Stimulated activated CD8-positive, alpha-beta memory T cell treated with anti-CD3 and anti-CD28 coated beads, Interleukin-4, amount 100 ng/mL, for 4 hours (primary cell): ENCODE measurements at regions not wholly inside any gene's neighbourhood (a gene's known extent, or its start where the extent isn't known, plus 50 kb on each side); places are given as distances from the start of the nearest gene placed in this dataset.
"Not testable (repeated sequence)": the region's sequence is repeated elsewhere in the genome, so short reads cannot be mapped to it uniquely, and the experiment has no call there.

ENCODE experiments used
- DNase-seq, 2 donors: peaks; one replicate each; pipeline ENCODE4 v3.0.0-alpha.2; 2020; ENCODE audit warnings: low read depth in 2 of 2, low spot score in 1 of 2

- no peak for DNase-seq
These were observed 155.1 kb downstream of the TRIB2 start for GRCh38 chr2:12871694-12872315.

GRCh38 chr2:12877761-12878160 lies 161.0 kb downstream of the TRIB2 start:
- DNase-seq = no peak

GRCh38 chr2:12879649-12880048 lies 162.9 kb downstream of the TRIB2 start:
- DNase-seq = no peak

- DNase-seq = no peak
These were observed 165.2 kb downstream of the TRIB2 start for GRCh38 chr2:12881952-12882351.

GRCh38 chr2:12882393-12882792 lies 165.7 kb downstream of the TRIB2 start:
- no peak for DNase-seq

GRCh38 chr2:12883906-12884305 lies 167.2 kb downstream of the TRIB2 start:
- DNase-seq = no peak

GRCh38 chr2:12884713-12885282 lies 168.1 kb downstream of the TRIB2 start:
- DNase-seq = no peak

GRCh38 chr2:12890066-12890465 lies 173.3 kb downstream of the TRIB2 start:
- DNase-seq = no peak

GRCh38 chr2:12890481-12890991 lies 173.8 kb downstream of the TRIB2 start:
- DNase-seq = no peak

GRCh38 chr2:12895017-12895416 lies 178.3 kb downstream of the TRIB2 start:
- DNase-seq = no peak

GRCh38 chr2:12896318-12896982 lies 179.7 kb downstream of the TRIB2 start:
- no peak for DNase-seq

- no peak for DNase-seq
These were observed 180.4 kb downstream of the TRIB2 start for GRCh38 chr2:12897181-12897580.

- DNase-seq = no peak
These were observed 186.5 kb downstream of the TRIB2 start for GRCh38 chr2:12903272-12903671.

GRCh38 chr2:12910431-12910830 lies 193.7 kb downstream of the TRIB2 start:
- no peak for DNase-seq

- DNase-seq = no peak
These were observed 199.1 kb downstream of the TRIB2 start for GRCh38 chr2:12915787-12916186.

- no peak for DNase-seq
These were observed 201.6 kb downstream of the TRIB2 start for GRCh38 chr2:12918138-12918834.

- no peak for DNase-seq
These were observed 202.2 kb downstream of the TRIB2 start for GRCh38 chr2:12918835-12919445.

- DNase-seq = no peak
These were observed 204.6 kb downstream of the TRIB2 start for GRCh38 chr2:12921321-12921720.

GRCh38 chr2:12923907-12924610 lies 207.3 kb downstream of the TRIB2 start:
- no peak for DNase-seq

- not testable (repeated sequence) for DNase-seq
These were observed 209.9 kb downstream of the TRIB2 start for GRCh38 chr2:12926641-12927040.
